Cardiac fibroblast (primary cell): ENCODE measurements at regions not wholly inside any gene's neighbourhood (a gene's known extent, or its start where the extent isn't known, plus 50 kb on each side); places are given as distances from the start of the nearest gene placed in this dataset.

Experiments used
- DNase-seq, 2 donors: peaks; one replicate each; pipeline versions ENCODE4 v3.0.0 to v3.0.0-alpha.2; 2010; ENCODE audit warnings: low read depth in 2 of 2
- H3K4me3 ChIP-seq, 2 donors: replicated peaks in 1 of 2; 1 replicate in 1 of 2; 2 replicates in 1 of 2; pipeline ENCODE4 v1.5.1; 2011; ENCODE audit warnings: low read depth in 2 of 2, low read length in 2 of 2, mild to moderate bottlenecking in 2 of 2, moderate library complexity in 1 of 2
- TF ChIP-seq, protein P1 (sequence below): IDR thresholded peaks from one replicate; pipeline ENCODE4 v1.5.1; 2011; ENCODE audit warnings: low read depth, mild to moderate bottlenecking, low read length, inconsistent platforms

- TF ChIP-seq, protein P1, sequence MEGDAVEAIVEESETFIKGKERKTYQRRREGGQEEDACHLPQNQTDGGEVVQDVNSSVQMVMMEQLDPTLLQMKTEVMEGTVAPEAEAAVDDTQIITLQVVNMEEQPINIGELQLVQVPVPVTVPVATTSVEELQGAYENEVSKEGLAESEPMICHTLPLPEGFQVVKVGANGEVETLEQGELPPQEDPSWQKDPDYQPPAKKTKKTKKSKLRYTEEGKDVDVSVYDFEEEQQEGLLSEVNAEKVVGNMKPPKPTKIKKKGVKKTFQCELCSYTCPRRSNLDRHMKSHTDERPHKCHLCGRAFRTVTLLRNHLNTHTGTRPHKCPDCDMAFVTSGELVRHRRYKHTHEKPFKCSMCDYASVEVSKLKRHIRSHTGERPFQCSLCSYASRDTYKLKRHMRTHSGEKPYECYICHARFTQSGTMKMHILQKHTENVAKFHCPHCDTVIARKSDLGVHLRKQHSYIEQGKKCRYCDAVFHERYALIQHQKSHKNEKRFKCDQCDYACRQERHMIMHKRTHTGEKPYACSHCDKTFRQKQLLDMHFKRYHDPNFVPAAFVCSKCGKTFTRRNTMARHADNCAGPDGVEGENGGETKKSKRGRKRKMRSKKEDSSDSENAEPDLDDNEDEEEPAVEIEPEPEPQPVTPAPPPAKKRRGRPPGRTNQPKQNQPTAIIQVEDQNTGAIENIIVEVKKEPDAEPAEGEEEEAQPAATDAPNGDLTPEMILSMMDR, result no peak
- DNase-seq, result no peak
- H3K4me3 ChIP-seq, result no peak overlapping the region
These were observed 65.9 kb upstream of the PICALM start for GRCh38 chr11:86134580-86135318.

- DNase-seq, result no peak
- TF ChIP-seq, protein P1, result no peak
These were observed 63.9 kb upstream of the PICALM start for GRCh38 chr11:86132667-86133249.

DNA sequence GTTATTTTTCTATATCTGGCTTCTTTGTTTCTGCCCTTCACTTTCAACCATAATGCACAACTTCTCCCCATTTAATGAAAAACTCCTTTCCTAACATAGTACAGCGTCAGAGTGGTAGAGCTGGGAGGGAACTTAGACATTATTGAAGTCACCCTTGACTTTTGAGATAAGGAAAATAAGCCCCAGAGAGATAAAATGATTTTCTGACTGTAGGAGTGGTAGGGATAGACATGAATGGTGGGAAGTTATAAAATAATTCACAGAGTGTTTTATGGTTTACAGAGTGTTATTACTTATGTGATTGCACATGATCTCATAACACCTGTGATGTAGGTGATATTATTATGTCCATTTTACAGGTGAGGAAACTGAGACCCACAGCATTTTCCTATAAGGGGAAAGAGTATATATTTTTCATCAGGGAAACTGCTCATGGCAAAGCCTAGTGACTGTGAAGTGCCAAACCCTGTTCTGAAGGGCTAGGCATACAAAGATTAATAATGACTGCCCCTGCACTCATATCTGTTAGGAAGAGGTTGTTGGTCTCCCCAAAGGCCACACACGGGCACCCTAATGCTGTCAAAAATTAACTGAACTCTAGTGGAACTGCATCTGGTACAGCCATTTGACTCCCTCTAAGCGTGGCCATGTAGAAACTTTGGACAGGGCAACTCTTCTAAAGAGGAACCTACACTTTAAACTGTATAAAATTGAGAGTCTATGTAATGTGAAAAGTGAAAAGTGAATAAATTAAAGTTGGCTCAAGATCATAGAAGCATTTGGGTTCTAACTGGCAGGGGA, 61.1 kb upstream of the PICALM start:
- no peak overlapping the region for H3K4me3 ChIP-seq
- no peak for DNase-seq
- TF ChIP-seq, protein P1, result no peak

More at GRCh38 chr11:86132667-86133249, 63.9 kb upstream of the PICALM start:
- H3K4me3 ChIP-seq, result no peak overlapping the region

DNA sequence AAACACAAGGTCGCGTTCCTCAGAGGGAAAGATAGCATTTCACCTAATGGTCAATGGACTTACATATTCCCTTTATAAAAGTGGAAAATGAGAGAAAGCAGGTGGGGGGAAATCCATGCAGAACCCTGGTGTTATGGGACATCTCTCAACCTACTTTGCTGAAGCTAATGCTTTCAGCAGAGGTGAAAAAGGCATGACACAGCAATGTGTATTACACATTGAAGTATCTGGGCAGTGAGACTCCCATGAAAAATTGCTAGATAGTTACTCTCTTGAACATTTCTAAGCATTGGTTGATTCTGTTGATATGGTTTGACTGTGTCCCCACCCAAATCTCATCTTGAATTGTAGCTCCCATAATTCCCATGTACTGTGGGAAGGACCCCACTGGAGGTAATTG, 60.0 kb upstream of the PICALM start:
- H3K4me3 ChIP-seq, result no peak overlapping the region
- TF ChIP-seq, protein P1, result no peak
- DNase-seq, result no peak

GRCh38 chr11:86126862-86127261, 58.0 kb upstream of the PICALM start:
- TF ChIP-seq, protein P1, result no peak
- DNase-seq, result no peak
- no peak overlapping the region for H3K4me3 ChIP-seq

- TF ChIP-seq, protein P1, result no peak
- no peak for DNase-seq
These were observed 55.7 kb upstream of the PICALM start for GRCh38 chr11:86124251-86125233.

More at GRCh38 chr11:86124251-86125233, 55.7 kb upstream of the PICALM start:
- H3K4me3 ChIP-seq, result no peak overlapping the region
